ENCODE measurements at regions not wholly inside any gene's neighbourhood (a gene's known extent, or its start where the extent isn't known, plus 50 kb on each side); places are given as distances from the start of the nearest gene placed in this dataset.

DNA sequence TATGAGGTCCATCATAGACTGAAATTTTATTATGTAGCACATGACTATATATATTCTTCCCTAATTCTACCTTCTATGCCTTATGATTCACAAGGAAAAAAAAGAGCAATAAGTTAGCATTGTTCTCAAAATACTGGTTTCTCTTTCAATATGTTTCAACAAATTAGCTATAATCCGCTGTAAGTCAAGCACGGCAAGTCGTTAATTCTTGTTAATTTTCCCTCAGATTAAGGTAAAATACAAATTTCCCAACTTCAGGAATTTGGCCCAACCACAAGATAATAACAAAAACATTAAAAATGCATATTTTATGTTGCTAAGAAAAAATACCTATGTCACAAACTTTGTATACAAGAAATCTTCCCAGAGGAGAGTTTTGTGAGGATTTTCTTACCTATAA lies 296.5 kb upstream of the GALNTL6 start:
- H3K79me2 ChIP-seq (ENCODE audit: control insufficient read depth, insufficient read depth, low read length): no peaks in the 10 kb centered on the region
- H2AFZ ChIP-seq (ENCODE audit: low read depth, low read length): no peak overlapping the region
- H3K9me1 ChIP-seq (replicated peaks; ENCODE audit: control insufficient read depth, extremely low read depth, insufficient read depth, low read length): no peaks in the 10 kb centered on the region
- CTCF ChIA-PET: no interaction called here
- intact Hi-C loops (cut with micrococcal nuclease): no loop called here
- H3K9me3 ChIP-seq (replicated peaks; ENCODE audit: control insufficient read depth, insufficient read depth, low read length): peaks cover 2% of the 10 kb centered on the region
- H3K4me3 ChIP-seq (replicated peaks in 1 of 3; ENCODE audit: insufficient read depth in 1 of 3, low read depth in 1 of 3, low read length in 3 of 3): no peak overlapping the region
- no peak overlapping the region for H3K27ac ChIP-seq (ENCODE audit: insufficient read depth, low read depth, low read length)
- H3K36me3 ChIP-seq (ENCODE audit: control insufficient read depth in 2 of 2, extremely low read depth in 1 of 2, insufficient read depth in 2 of 2, low read length in 2 of 2): no peaks in the 10 kb centered on the region
- no peaks in the 10 kb centered on the region for H3K4me1 ChIP-seq (ENCODE audit: control insufficient read depth, extremely low read depth, insufficient read depth, low read length)
- H3K27me3 ChIP-seq (ENCODE audit: control insufficient read depth in 2 of 2, insufficient read depth in 2 of 2, low read length in 2 of 2): no peaks in the 10 kb centered on the region
- BruUV-seq (replicated peaks): no TSS peak
- no peak for FAIRE-seq
- H3K4me2 ChIP-seq (ENCODE audit: insufficient read depth, low read length): no peak overlapping the region
- H4K20me1 ChIP-seq (replicated peaks; ENCODE audit: control insufficient read depth, extremely low read depth, insufficient read depth, low read length): no peaks in the 10 kb centered on the region
- dilution Hi-C loops (cut with MboI; ENCODE audit: extremely low pct_ligation_motif_present, low sequenced_read_pairs): no loop called here
- POLR2A ChIA-PET: no interaction called here
- DNase-seq (ENCODE audit: low read depth, low spot score): no peak
- H3K9ac ChIP-seq (replicated peaks; ENCODE audit: extremely low read depth, insufficient read depth, low read length): no peak overlapping the region
- TF ChIP-seq EZH2 (IDR thresholded peaks at IDR 0.05; ENCODE audit: borderline replicate concordance, low read depth, low read length, severe bottlenecking): no peak
- no peak for TF ChIP-seq MYC (IDR thresholded peaks at IDR 0.05; ENCODE audit: low read depth, low read length)
- no peak for TF ChIP-seq CTCF (IDR thresholded peaks at IDR 0.05; ENCODE audit: extremely low read depth in 1 of 2, insufficient read depth in 1 of 2, low read depth in 1 of 2, low read length in 2 of 2)
- TF ChIP-seq JUN (IDR thresholded peaks at IDR 0.05; ENCODE audit: borderline replicate concordance, insufficient read depth, insufficient read length, low read depth): no peak
- TF ChIP-seq, protein P1, sequence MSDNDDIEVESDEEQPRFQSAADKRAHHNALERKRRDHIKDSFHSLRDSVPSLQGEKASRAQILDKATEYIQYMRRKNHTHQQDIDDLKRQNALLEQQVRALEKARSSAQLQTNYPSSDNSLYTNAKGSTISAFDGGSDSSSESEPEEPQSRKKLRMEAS (IDR thresholded peaks at IDR 0.05; ENCODE audit: insufficient read depth, insufficient read length): no peak
- TF ChIP-seq POLR2AphosphoS5 (IDR thresholded peaks at IDR 0.05; ENCODE audit: insufficient read depth, low read depth, low read length): no peak

- Histone ChIP-seq H2AFZ (ENCODE audit: low read depth, low read length) (no peak overlapping the region), H3K36me3 (ENCODE audit: control insufficient read depth in 2 of 2, extremely low read depth in 1 of 2, insufficient read depth in 2 of 2, low read length in 2 of 2) (no peaks in the 10 kb centered on the region), H3K4me1 (ENCODE audit: control insufficient read depth, extremely low read depth, insufficient read depth, low read length) (no peaks in the 10 kb centered on the region), H4K20me1 (replicated peaks; ENCODE audit: control insufficient read depth, extremely low read depth, insufficient read depth, low read length) (no peaks in the 10 kb centered on the region), H3K79me2 (ENCODE audit: control insufficient read depth, insufficient read depth, low read length) (no peaks in the 10 kb centered on the region), H3K27me3 (ENCODE audit: control insufficient read depth in 2 of 2, insufficient read depth in 2 of 2, low read length in 2 of 2) (no peaks in the 10 kb centered on the region), H3K9me1 (replicated peaks; ENCODE audit: control insufficient read depth, extremely low read depth, insufficient read depth, low read length) (no peaks in the 10 kb centered on the region), H3K4me2 (ENCODE audit: insufficient read depth, low read length) (no peak overlapping the region), H3K4me3 (replicated peaks in 1 of 3; ENCODE audit: insufficient read depth in 1 of 3, low read depth in 1 of 3, low read length in 3 of 3) (no peak overlapping the region), H3K9me3 (replicated peaks; ENCODE audit: control insufficient read depth, insufficient read depth, low read length) (peaks cover 3% of the 10 kb centered on the region), H3K9ac (replicated peaks; ENCODE audit: extremely low read depth, insufficient read depth, low read length) (no peak overlapping the region), H3K27ac (ENCODE audit: insufficient read depth, low read depth, low read length) (no peak overlapping the region)
- FAIRE-seq: no peak
- ChIA-PET CTCF (no interaction called here), POLR2A (no interaction called here)
- no peak for DNase-seq (ENCODE audit: low read depth, low spot score)
- TF ChIP-seq, protein P1 (IDR thresholded peaks at IDR 0.05; ENCODE audit: insufficient read depth, insufficient read length): no peak
- TF ChIP-seq MYC (IDR thresholded peaks at IDR 0.05; ENCODE audit: low read depth, low read length) (no peak), FOS (IDR thresholded peaks at IDR 0.05; ENCODE audit: borderline replicate concordance, insufficient read depth, low read length) (no peak), GATA2 (IDR thresholded peaks at IDR 0.05; ENCODE audit: insufficient read depth, insufficient read length, low read depth, low read length) (no peak), POLR2AphosphoS5 (IDR thresholded peaks at IDR 0.05; ENCODE audit: insufficient read depth, low read depth, low read length) (no peak)
- intact Hi-C loops (cut with micrococcal nuclease): no loop called here
- BruUV-seq (replicated peaks): no TSS peak
- dilution Hi-C loops (cut with MboI; ENCODE audit: extremely low pct_ligation_motif_present, low sequenced_read_pairs): no loop called here
Measured at GRCh38 chr4:171484681-171485080, 328.5 kb upstream of the GALNTL6 start.
